ENCODE measurements at regions not wholly inside any gene's neighbourhood (a gene's known extent, or its start where the extent isn't known, plus 50 kb on each side); places are given as distances from the start of the nearest gene placed in this dataset.

GRCh38 chr16:64254443-64255367 lies 867.2 kb downstream of the CDH11 start:
- ATAC-seq (no peak), DNase-seq (ENCODE audit: low read depth, low spot score) (no peak)
- CTCF ChIA-PET = no interaction called here
- Histone ChIP-seq H3K9me3 (ENCODE audit: control insufficient read depth, insufficient read depth, low read depth, low read length) (no peaks in the 10 kb centered on the region), H3K4me1 (ENCODE audit: control insufficient read depth, insufficient read depth, low read length) (no peaks in the 10 kb centered on the region), H3K27me3 (ENCODE audit: control insufficient read depth, insufficient read depth, low read length) (no peaks in the 10 kb centered on the region), H3K36me3 (ENCODE audit: control insufficient read depth, insufficient read depth, low read length) (no peaks in the 10 kb centered on the region), H3K27ac (ENCODE audit: low read length) (no peak overlapping the region), H3K4me3 (ENCODE audit: low read depth in 2 of 2, low read length in 2 of 2) (no peak overlapping the region)
- intact Hi-C loops (cut with micrococcal nuclease; ENCODE audit: unreplicated experiment) = no loop called here
- TF ChIP-seq REST (IDR thresholded peaks at IDR 0.05; ENCODE audit: insufficient read depth in 1 of 2, low read depth in 2 of 2, low read length in 1 of 2) (no peak), POLR2AphosphoS5 (IDR thresholded peaks at IDR 0.05; ENCODE audit: low read depth, low read length) (no peak), CTCF (IDR thresholded peaks at IDR 0.05) (no peak), TCF7L2 (IDR thresholded peaks at IDR 0.05; ENCODE audit: low read depth, low read length) (no peak), SIN3A (IDR thresholded peaks at IDR 0.05; ENCODE audit: borderline replicate concordance, insufficient read depth, low read depth, low read length) (no peak)
- no TSS peak for BruUV-seq (replicated peaks)
- POLR2A ChIA-PET = no interaction called here
- in situ Hi-C loops (cut with HindIII; ENCODE audit: low pct_unique_long_range_greater_than_20kb, low sequenced_read_pairs) = no loop called here

- H3K27ac ChIP-seq (ENCODE audit: low read length) = no peak overlapping the region
- H3K9me3 ChIP-seq (ENCODE audit: control insufficient read depth, insufficient read depth, low read depth, low read length) = no peaks in the 10 kb centered on the region
- H3K36me3 ChIP-seq (ENCODE audit: control insufficient read depth, insufficient read depth, low read length) = no peaks in the 10 kb centered on the region
- H3K4me3 ChIP-seq (ENCODE audit: low read depth in 2 of 2, low read length in 2 of 2) = no peak overlapping the region
- DNase-seq (ENCODE audit: low read depth, low spot score) (no peak), ATAC-seq (no peak)
- ChIA-PET CTCF (no interaction called here), POLR2A (no interaction called here)
- no peaks in the 10 kb centered on the region for H3K4me1 ChIP-seq (ENCODE audit: control insufficient read depth, insufficient read depth, low read length)
- no TSS peak for BruUV-seq (replicated peaks)
- in situ Hi-C loops (cut with HindIII; ENCODE audit: low pct_unique_long_range_greater_than_20kb, low sequenced_read_pairs) (no loop called here), intact Hi-C loops (cut with micrococcal nuclease; ENCODE audit: unreplicated experiment) (no loop called here)
- no peaks in the 10 kb centered on the region for H3K27me3 ChIP-seq (ENCODE audit: control insufficient read depth, insufficient read depth, low read length)
- TF ChIP-seq CTCF (IDR thresholded peaks at IDR 0.05) (no peak), SIN3A (IDR thresholded peaks at IDR 0.05; ENCODE audit: borderline replicate concordance, insufficient read depth, low read depth, low read length) (no peak), TCF7L2 (IDR thresholded peaks at IDR 0.05; ENCODE audit: low read depth, low read length) (no peak), POLR2AphosphoS5 (IDR thresholded peaks at IDR 0.05; ENCODE audit: low read depth, low read length) (no peak), REST (IDR thresholded peaks at IDR 0.05; ENCODE audit: insufficient read depth in 1 of 2, low read depth in 2 of 2, low read length in 1 of 2) (no peak)
Observed at GRCh38 chr16:64253525-64253924, 868.3 kb downstream of the CDH11 start.
